ENCODE measurements at regions not wholly inside any gene's neighbourhood (a gene's known extent, or its start where the extent isn't known, plus 50 kb on each side); places are given as distances from the start of the nearest gene placed in this dataset.

DNA sequence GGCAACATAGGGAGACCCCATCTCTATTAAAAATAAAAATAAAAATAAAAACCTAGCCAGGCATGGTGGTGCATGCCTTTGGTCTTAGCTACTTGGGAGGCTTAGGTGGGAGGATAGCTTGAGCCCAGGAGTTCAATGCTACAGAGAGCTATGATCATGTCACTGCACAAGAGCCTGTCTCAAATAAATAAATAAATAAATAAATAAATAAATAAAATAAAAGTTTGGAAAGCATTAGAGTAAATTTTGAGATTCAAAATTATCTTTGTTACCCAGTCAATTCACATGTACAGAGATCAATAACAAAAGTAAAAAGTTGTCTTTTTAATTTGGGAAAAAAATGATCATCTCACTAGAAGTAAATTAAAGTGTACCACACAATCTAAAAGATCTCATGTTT, 255.8 kb upstream of the MYO3A start:
- TF ChIP-seq, protein P1, sequence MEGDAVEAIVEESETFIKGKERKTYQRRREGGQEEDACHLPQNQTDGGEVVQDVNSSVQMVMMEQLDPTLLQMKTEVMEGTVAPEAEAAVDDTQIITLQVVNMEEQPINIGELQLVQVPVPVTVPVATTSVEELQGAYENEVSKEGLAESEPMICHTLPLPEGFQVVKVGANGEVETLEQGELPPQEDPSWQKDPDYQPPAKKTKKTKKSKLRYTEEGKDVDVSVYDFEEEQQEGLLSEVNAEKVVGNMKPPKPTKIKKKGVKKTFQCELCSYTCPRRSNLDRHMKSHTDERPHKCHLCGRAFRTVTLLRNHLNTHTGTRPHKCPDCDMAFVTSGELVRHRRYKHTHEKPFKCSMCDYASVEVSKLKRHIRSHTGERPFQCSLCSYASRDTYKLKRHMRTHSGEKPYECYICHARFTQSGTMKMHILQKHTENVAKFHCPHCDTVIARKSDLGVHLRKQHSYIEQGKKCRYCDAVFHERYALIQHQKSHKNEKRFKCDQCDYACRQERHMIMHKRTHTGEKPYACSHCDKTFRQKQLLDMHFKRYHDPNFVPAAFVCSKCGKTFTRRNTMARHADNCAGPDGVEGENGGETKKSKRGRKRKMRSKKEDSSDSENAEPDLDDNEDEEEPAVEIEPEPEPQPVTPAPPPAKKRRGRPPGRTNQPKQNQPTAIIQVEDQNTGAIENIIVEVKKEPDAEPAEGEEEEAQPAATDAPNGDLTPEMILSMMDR (IDR thresholded peaks at IDR 0.05) = no peak
- TF ChIP-seq POLR2A (IDR thresholded peaks at IDR 0.05) = no peak

All from breast epithelium (tissue), 3 donors.